Hematopoietic multipotent progenitor cell (in vitro differentiated cells): ENCODE measurements at regions not wholly inside any gene's neighbourhood (a gene's known extent, or its start where the extent isn't known, plus 50 kb on each side); places are given as distances from the start of the nearest gene placed in this dataset.
"Not testable (repeated sequence)": the region's sequence is repeated elsewhere in the genome, so short reads cannot be mapped to it uniquely, and the experiment has no call there.

ENCODE experiments used
- DNase-seq, 3 donors: peaks; one replicate each; pipeline ENCODE4 v3.0.0-alpha.2; 2011 to 2015; ENCODE audit warnings: low read depth in 2 of 3, low spot score in 2 of 3

- not testable (repeated sequence) for DNase-seq
Observed at GRCh38 chr18:71303743-71304142, 1014.9 kb downstream of the SOCS6 start.

- no peak for DNase-seq
Observed at GRCh38 chr18:71301596-71301995, 1012.8 kb downstream of the SOCS6 start.

- not testable (repeated sequence) for DNase-seq
Observed at GRCh38 chr18:71294201-71294600, 1005.4 kb downstream of the SOCS6 start.

GRCh38 chr18:71293322-71293721 lies 1004.5 kb downstream of the SOCS6 start:
- no peak for DNase-seq

- no peak for DNase-seq
Observed at GRCh38 chr18:71287268-71287667, 998.4 kb downstream of the SOCS6 start.

GRCh38 chr18:71252351-71252865 lies 963.6 kb downstream of the SOCS6 start:
- DNase-seq, result peak in 1 of 3 donors; percentile 0

GRCh38 chr18:71250191-71250590 lies 961.3 kb downstream of the SOCS6 start:
- no peak for DNase-seq

- DNase-seq, result no peak
Observed at GRCh38 chr18:71249791-71250190, 960.9 kb downstream of the SOCS6 start.

- no peak for DNase-seq
Observed at GRCh38 chr18:71242981-71243380, 954.1 kb downstream of the SOCS6 start.

- no peak for DNase-seq
Observed at GRCh38 chr18:71238974-71239624, 950.3 kb downstream of the SOCS6 start.

- DNase-seq, result no peak
Observed at GRCh38 chr18:71237641-71238040, 948.8 kb downstream of the SOCS6 start.

- DNase-seq, result no peak
Observed at GRCh38 chr18:71233177-71233576, 944.3 kb downstream of the SOCS6 start.

- DNase-seq, result no peak
Observed at GRCh38 chr18:71223486-71223885, 934.6 kb downstream of the SOCS6 start.

GRCh38 chr18:71221405-71221804 lies 932.6 kb downstream of the SOCS6 start:
- no peak for DNase-seq

GRCh38 chr18:71212739-71213138 lies 923.9 kb downstream of the SOCS6 start:
- DNase-seq, result not testable (repeated sequence)

- DNase-seq, result no peak
Observed at GRCh38 chr18:71212222-71212621, 923.4 kb downstream of the SOCS6 start.

- DNase-seq, result no peak
Observed at GRCh38 chr18:71209944-71210343, 921.1 kb downstream of the SOCS6 start.

GRCh38 chr18:71194438-71194837 lies 905.6 kb downstream of the SOCS6 start:
- no peak for DNase-seq

- DNase-seq, result no peak
Observed at GRCh38 chr18:71189581-71189980, 900.7 kb downstream of the SOCS6 start.

- DNase-seq, result no peak
Observed at GRCh38 chr18:71168557-71169145, 879.8 kb downstream of the SOCS6 start.

GRCh38 chr18:71136487-71136886 lies 847.6 kb downstream of the SOCS6 start:
- DNase-seq, result no peak

GRCh38 chr18:71134122-71134521 lies 845.3 kb downstream of the SOCS6 start:
- DNase-seq, result no peak
